Fibroblast of peridontal ligament (primary cell): ENCODE measurements at regions not wholly inside any gene's neighbourhood (a gene's known extent, or its start where the extent isn't known, plus 50 kb on each side); places are given as distances from the start of the nearest gene placed in this dataset.
"Not testable (repeated sequence)": the region's sequence is repeated elsewhere in the genome, so short reads cannot be mapped to it uniquely, and the experiment has no call there.

Source experiments
- DNase-seq: peaks from one replicate; pipeline ENCODE4 v3.0.0-alpha.2; 2010; ENCODE audit errors: extremely low read depth

DNA sequence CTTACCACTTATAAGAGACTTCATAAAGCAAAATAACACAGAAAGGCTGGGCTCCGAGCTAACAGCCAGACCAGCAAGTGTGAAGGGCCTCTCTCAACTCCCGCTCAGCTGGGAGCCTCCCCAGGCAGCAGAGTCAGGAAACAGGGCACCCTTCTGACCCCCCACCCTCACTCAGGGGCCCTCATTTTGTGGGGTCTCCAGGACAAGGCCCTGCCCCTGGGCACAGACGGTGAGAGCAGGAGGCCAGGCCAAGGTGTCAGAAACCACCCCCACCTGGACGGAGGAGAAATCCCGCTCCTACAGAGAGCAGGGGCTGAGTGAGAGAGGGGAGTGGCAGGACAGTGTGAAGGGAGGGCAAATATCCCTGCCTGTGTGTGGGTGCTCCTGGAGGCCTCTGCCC, 135.8 kb upstream of the FOXD4L5 start:
- DNase-seq, result no peak

GRCh38 chr9:65418966-65419365, 134.0 kb upstream of the FOXD4L5 start:
- not testable (repeated sequence) for DNase-seq

- DNase-seq, result not testable (repeated sequence)
Measured at GRCh38 chr9:65416948-65417347, 131.9 kb upstream of the FOXD4L5 start.

DNA sequence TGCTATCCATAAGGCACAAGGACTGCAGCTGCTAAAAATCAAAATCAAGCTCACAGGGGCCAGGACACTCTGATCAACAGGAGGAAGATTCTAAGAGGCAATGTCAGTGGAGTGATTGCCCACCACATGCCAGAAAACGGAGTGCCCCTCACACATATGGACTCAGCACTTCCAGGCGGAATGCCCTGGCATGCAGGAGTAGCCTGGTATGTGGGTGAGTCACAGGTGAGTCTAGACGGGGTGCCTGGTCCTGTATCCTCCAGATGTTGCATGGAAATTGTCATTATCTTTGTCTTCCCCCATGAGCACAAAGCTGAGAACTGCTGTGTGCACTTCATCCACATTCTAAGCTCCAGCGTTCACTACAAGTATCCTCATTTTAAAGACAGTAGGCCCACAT, 129.2 kb upstream of the FOXD4L5 start:
- not testable (repeated sequence) for DNase-seq

DNA sequence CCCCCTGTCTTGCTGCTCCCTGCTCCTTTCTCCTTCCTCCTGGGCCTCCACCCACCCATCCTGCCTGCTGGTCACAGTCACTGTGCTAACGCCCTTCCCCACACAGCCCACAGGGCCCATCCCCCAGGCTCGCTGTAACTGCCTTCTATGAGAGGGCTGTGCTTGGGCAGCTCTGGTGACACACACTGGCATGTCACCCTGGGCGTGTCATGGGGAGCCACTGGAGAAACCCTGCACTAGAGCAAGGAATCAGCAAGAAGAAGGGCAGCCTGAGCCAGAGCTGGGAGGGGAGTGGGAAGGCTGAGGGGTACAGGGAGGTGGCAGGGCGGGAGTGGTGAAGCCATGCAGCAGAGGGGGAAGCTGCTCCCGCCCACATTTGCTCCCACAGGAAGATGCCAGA, 128.4 kb upstream of the FOXD4L5 start:
- DNase-seq, result not testable (repeated sequence)

DNA sequence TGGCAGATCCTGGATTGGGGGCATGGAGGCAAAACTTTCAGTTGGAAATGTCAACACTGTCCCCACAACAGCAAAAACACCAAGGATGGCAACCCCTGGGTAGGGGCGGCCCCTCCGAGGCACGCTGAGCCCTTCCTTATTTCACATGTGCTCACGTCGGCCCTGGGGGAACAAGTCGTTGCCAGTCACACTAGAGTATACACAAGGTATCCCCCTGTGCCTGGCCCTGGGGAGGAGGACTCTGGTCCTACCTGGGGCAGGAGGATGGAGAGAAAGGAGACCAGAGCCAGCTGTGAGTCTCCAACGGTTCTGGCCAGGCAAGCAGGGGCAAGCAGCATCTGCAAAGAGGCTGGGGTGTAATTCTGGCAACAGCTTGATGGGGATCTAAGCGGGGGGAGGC, 126.9 kb upstream of the FOXD4L5 start:
- no peak for DNase-seq

DNA sequence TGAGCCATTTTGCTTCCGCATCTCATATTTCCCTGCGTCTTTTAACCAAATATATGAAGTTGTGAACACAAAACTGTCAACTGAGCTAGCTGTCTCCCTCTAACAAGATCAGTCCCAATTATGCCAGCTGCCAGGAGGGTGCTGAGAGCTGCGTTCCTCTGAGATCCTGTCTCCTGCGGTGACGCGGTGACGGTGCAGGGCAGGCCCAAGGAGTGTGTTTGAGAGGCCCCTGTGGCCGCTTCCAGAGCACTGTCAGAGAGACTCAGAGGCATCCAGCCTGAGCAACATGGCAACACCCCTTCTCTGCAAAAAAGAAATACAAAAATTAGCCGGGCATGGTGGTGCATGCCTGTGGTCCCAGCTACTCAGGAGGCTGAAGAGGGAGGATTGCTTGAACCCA, 126.3 kb upstream of the FOXD4L5 start:
- no peak for DNase-seq

GRCh38 chr9:65410926-65411325, 125.9 kb upstream of the FOXD4L5 start:
- DNase-seq, result no peak

DNA sequence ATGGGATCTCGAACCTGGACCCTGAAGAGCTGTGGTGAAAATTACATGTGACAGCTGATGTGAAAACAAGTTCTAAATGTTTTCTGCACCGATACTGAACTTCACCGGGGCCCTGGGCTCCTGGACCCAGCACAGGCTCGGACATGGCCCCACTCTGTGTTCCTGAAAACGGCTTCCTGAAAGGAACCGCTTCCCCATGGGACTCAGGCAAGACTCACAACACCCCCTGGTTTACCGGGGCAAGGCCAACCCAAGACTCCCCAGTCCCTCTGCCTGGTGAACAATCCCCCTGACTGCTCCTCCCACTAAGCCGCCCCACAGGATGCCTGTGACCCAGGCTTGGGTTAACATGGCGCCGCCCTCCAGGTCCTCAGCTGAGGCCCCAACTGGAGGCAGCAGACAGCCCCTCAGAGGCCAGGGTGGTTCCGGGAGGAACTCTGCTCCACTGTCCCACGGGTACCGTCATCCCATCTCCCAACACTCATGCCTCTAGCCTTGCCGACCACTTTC, 124.5 kb upstream of the FOXD4L5 start:
- no peak for DNase-seq

DNA sequence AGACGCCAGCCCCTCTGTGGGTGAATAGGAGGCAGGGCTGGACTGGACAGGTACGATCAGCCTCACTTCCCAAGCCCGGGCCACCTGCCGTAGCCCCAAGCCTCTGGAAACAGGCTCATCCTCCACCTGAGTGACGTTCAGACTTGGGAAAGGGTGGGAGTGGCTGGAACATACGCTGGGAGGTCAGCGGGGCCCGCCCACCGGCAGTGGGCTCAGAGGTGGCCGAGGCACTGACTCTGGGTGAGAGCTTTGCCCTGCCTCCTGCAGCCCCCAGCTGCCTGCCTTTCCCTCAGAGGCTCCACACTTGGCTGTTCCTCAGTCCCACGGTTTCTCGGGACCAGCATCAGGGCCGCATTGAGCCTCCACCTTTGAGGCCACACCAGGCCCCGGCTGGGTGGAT, 123.8 kb upstream of the FOXD4L5 start:
- not testable (repeated sequence) for DNase-seq

GRCh38 chr9:65406625-65407024, 121.6 kb upstream of the FOXD4L5 start:
- not testable (repeated sequence) for DNase-seq

DNA sequence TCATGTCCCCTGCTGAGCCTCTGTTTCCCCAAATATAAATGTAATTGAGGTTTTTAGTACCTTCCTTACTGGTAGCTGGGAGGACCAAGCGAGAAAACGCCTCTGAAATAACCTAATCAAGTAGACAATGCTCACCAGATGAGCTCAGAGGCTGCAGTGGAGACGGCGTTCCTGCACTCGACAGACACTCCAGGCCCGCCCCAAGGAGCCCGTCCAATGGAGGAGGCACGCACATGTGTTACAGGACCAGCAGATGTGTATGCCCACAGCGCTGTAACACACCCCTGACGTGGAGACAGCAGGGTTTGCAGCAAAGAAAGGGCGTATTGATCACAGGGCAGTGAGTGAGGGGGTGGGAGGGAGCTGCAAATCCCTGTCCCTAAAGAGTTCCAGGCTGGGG, 120.8 kb upstream of the FOXD4L5 start:
- not testable (repeated sequence) for DNase-seq

DNA sequence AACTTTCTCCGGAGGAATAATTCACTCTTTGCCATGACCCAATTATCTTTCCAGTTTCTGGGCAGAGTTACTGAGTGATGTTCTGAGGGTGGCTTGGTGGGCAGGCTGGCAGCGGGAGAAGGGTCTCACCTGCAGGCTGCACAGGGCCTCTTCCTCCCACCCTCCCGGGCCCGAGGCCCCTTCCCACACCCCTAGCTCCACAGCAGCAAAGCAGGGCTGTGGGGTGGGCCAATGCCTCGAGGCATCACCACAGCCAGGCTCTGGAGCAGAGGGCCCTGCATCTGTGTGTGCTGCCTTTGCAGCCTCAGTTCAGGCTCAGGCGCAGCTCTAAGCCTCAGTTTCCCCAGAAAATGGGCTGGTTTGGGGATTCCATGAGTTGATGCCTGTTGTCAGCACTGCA, 120.2 kb upstream of the FOXD4L5 start:
- no peak for DNase-seq

DNA sequence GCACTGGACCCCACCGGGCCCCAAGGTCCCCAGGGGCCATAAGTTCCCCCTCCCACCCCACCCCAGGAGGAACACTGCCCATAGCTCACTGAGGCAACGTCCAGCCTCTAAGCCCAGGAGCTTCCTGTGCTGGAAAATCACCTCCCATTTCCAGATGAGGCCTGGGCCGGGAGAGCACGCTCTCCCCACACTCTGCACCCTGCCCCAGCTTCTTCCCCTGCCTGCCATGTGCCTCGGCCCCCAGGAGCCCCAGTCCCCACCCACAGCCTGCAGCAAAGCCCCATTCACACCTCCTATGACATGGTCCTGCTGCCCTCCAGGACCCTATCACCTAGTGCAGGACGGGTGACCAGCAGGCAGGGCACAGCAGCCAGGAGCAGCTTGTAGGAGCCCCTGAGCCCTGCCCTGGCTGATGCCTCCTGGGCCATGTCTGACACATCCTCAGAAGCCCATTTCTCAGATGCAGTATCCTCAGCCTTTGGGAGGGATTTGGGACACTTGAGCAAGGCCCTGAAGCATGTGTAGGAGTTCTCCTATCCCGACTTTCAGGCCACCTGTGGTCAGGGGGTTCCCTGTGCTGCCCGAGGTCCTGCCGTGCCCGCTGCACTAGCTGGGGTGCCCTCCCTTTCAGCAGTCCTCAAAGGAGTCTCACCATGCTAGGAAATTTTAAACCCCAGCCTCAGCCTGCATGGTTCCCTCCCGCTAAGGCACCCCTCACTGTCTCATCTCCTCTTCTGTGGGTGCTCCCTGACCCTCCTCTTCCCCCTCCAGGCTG, 119.4 kb upstream of the FOXD4L5 start:
- DNase-seq, result no peak

DNA sequence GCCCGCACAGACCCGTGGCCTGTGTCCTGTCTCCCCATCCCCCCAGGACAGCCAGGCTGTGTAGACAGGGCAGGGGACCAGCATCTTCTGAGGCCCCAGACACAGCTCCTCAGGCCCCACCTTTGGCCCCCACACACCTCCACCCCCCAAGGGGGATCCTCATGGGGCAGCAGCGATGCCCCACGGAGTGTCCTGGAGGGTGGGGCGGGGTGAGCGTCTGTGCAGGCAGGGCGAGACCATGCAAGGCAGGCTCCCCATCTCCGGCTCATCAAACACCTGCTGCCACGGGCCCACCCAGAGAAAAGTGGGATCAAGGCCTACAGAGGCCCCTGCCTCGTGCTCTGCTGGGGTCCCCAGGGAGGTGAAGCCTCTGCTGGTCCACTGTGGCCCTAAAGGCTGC, 118.7 kb upstream of the FOXD4L5 start:
- no peak for DNase-seq

- DNase-seq, result not testable (repeated sequence)
Measured at GRCh38 chr9:65403072-65403471, 118.1 kb upstream of the FOXD4L5 start.

DNA sequence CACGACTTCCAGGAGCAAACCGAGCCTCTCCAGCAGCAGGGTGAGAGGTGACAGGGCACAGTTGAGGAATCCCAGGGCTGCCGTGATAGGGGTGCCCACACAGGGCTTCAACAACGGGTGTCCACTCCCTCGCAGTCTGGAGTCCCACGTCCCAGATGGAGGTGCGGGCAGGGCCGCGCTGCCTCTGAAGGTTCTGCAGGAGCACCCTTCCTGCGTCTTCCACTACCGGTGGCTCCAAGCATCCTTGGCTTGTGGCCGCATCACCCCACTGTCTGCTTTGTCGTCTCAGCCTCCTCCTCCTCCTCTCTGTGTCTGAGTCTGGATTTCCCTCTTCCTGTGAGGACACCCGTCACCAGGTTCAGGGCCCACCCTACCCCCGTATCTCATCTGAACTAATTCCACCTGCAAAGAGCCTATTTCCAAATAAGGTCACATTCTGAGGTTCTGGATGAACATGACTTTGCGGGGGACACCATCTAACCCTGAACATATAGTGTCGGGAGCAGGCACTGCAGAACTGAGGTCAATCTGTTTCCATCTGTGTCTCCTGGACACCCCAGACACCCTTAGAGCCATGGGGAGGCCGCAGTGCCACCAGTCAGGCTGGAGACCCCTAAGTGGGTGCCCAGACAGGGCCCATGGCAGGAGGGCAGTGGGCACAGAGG, 117.3 kb upstream of the FOXD4L5 start:
- not testable (repeated sequence) for DNase-seq

DNA sequence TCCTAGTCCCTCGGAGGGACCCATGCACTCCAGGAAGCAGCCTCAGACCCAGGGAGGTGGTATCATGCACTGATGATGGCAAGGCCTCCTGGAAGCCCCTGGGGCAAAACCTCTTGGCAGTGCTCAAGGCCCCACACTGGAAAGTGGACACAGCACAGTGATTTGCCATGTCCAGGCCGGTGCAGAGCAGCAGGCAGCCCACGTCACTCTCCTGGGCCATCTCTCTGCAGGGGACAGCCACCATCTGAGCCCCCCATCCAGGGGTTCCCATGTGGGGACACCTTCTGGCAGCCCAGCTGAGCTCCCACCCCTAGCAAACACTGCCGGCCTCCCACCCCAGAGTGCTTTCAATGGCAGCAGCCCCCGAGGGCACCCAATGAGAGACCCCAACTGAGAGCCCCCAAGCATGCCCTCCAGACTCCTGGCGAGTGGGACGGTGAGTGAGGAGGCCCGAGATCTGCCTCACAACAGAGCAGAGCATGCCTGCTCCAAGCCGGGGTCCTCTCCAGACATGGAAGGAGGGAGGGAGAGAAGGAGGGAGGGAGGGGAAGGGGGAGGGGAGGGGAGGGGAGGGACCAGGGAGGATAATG, 116.5 kb upstream of the FOXD4L5 start:
- DNase-seq, result not testable (repeated sequence)

- DNase-seq, result no peak
Measured at GRCh38 chr9:65400886-65401285, 115.9 kb upstream of the FOXD4L5 start.

DNA sequence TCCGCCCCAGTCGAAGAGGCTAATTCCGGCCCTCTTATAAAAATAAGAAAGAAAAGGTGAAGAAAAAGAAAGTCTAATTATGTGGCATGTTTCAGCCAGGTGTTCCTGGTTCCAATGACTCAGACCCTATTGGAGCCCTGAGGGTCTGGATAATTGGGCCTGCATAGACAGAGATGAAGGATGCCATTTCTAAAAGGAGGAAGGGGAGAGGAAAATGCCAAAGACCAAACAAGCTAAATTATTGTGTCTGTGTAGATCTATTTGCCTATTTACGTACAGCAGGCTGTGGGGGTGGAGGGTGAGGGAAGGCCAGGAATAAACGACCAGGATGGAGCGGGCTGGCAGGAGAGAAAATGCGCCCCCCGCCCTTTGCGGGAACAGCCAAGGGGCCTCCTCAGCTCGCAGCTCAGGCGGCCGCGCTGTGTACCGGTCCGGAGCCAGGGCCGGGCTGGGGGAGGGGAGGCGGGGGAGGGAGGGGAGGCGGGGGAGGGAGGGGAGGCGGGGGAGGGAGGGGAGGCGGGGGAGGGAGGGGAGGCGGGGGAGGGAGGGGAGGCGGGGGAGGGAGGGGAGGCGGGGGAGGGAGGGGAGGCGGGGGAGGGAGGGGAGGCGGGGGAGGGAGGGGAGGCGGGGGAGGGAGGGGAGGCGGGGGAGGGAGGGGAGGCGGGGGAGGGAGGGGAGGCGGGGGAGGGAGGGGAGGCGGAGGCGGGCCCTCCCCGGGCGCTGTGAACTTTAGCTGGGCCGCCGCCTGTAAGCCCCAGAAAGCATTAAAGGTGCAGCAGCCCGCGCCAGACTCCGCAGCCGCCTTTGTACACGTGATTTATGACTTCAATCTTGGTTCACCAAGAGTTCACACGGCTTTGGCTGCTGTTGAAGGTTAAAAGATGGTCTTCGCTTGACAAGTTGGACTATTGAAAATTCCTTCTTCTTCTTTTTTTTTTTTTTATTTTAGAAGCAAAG, 113.0 kb upstream of the FOXD4L5 start:
- DNase-seq, result not testable (repeated sequence)

GRCh38 chr9:65397226-65397625, 112.2 kb upstream of the FOXD4L5 start:
- DNase-seq, result not testable (repeated sequence)

DNA sequence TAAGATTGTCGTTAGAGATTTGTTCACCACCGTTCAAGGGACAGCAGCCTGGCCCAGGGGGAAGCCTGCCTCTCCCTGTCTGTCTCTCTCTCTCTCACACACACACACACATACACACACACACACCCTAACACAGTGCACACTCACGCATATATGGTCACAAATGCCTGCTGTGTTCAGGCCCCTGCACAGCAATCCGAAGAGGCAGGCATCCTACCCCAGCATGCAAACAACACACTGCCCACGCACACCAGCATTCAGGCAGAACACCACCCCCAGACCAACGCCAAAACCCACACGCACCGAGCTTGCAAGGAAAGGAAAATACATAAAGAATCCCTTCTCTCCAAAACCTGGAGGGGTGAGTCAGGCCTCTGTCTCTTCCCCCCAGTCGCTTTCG, 111.6 kb upstream of the FOXD4L5 start:
- not testable (repeated sequence) for DNase-seq
